Activated T-helper 1 cell treated with anti-CD3 and anti-CD28 coated beads, Interleukin-12 subunit alpha, Interleukin-12 subunit beta, Interleukin-2, Interleukin-4 antibody, amounts not matched to agents 30 ng/mL and 10 ng/mL and 1 ng/mL, durations not matched to agents 14 hours and 24 hours and 36 hours (primary cell): ENCODE measurements at regions not wholly inside any gene's neighbourhood (a gene's known extent, or its start where the extent isn't known, plus 50 kb on each side); places are given as distances from the start of the nearest gene placed in this dataset.
A peak's percentile ranks its signal among the peaks of the same experiment; 100 is the strongest.

Experiments
- DNase-seq: peaks from one replicate; pipeline ENCODE4 v3.0.0; 2021; ENCODE audit warnings: low spot score
- H3K27ac Mint-ChIP-seq: one replicate; pipeline ENCODE4 v1.8.0; 2021; ENCODE audit warnings: mild to moderate bottlenecking, mixed read lengths
- H3K27me3 Mint-ChIP-seq: one replicate; pipeline ENCODE4 v1.8.0; 2022; ENCODE audit warnings: mild to moderate bottlenecking, moderate library complexity, mixed read lengths; ENCODE audit not compliant: insufficient read depth
- H3K36me3 Mint-ChIP-seq: one replicate; pipeline ENCODE4 v1.8.0; 2021; ENCODE audit warnings: low read depth, mixed read lengths
- H3K4me1 Mint-ChIP-seq: one replicate; pipeline ENCODE4 v1.8.0; 2021; ENCODE audit warnings: low read depth, mixed read lengths
- H3K4me3 Mint-ChIP-seq: one replicate; pipeline ENCODE4 v1.8.0; 2021; ENCODE audit warnings: mild to moderate bottlenecking, moderate library complexity, mixed read lengths
- H3K9me3 Mint-ChIP-seq: one replicate; pipeline ENCODE4 v1.8.0; 2021; ENCODE audit warnings: mixed read lengths
- intact Hi-C: fragments of 100-400 bp; cut with micrococcal nuclease; formaldehyde crosslinking; loops from one replicate; pipeline ENCODE4 v1.15.1; 2024

- no peaks in the 10 kb centered on the region for H3K9me3 Mint-ChIP-seq
- intact Hi-C loops, result no loop called here
- peaks cover 2% of the 10 kb centered on the region for H3K27me3 Mint-ChIP-seq
- H3K36me3 Mint-ChIP-seq, result no peaks in the 10 kb centered on the region
- no peak overlapping the region for H3K4me3 Mint-ChIP-seq
- peaks cover 37% of the 10 kb centered on the region for H3K4me1 Mint-ChIP-seq
- H3K27ac Mint-ChIP-seq, result no peak overlapping the region
- DNase-seq, result no peak
Observed at GRCh38 chr9:89917861-89918260, 313.0 kb downstream of the GADD45G start.

GRCh38 chr9:89919171-89919681 lies 314.4 kb downstream of the GADD45G start:
- no peak overlapping the region for H3K27ac Mint-ChIP-seq
- DNase-seq, result peak; percentile 41
- no peaks in the 10 kb centered on the region for H3K9me3 Mint-ChIP-seq
- no peaks in the 10 kb centered on the region for H3K36me3 Mint-ChIP-seq
- H3K4me3 Mint-ChIP-seq, result peak overlapping the region; percentile 16
- H3K27me3 Mint-ChIP-seq, result peaks cover 2% of the 10 kb centered on the region
- intact Hi-C loops, result loop anchor here (1.0 kb wide), 2 partner anchors 183 to 316 kb away; no protein-coding TSS in a partner anchor
- peaks cover 51% of the 10 kb centered on the region for H3K4me1 Mint-ChIP-seq

GRCh38 chr9:89920131-89920530 lies 315.3 kb downstream of the GADD45G start:
- no peaks in the 10 kb centered on the region for H3K9me3 Mint-ChIP-seq

GRCh38 chr9:89920951-89921350 lies 316.1 kb downstream of the GADD45G start:
- no peaks in the 10 kb centered on the region for H3K36me3 Mint-ChIP-seq
- H3K27ac Mint-ChIP-seq, result no peak overlapping the region
- intact Hi-C loops, result loop anchor here (5.0 kb wide), 1 partner anchor 609 kb away; the partner anchor contains the start of gene CKS2
- peaks cover 2% of the 10 kb centered on the region for H3K27me3 Mint-ChIP-seq
- H3K4me1 Mint-ChIP-seq, result peaks cover 62% of the 10 kb centered on the region
- DNase-seq, result no peak
- H3K9me3 Mint-ChIP-seq, result no peaks in the 10 kb centered on the region
- H3K4me3 Mint-ChIP-seq, result no peak overlapping the region

More at GRCh38 chr9:89920131-89920530, 315.3 kb downstream of the GADD45G start:
- H3K4me3 Mint-ChIP-seq, result no peak overlapping the region
- H3K27me3 Mint-ChIP-seq, result peaks cover 2% of the 10 kb centered on the region
- H3K27ac Mint-ChIP-seq, result no peak overlapping the region
- no peak for DNase-seq
- H3K4me1 Mint-ChIP-seq, result peaks cover 58% of the 10 kb centered on the region
- intact Hi-C loops, result loop anchor here (5.0 kb wide), 1 partner anchor 608 kb away; the partner anchor contains the start of gene CKS2
- no peaks in the 10 kb centered on the region for H3K36me3 Mint-ChIP-seq

- no peak for DNase-seq
- Mint-ChIP-seq H3K27me3 (peaks cover 2% of the 10 kb centered on the region), H3K27ac (no peak overlapping the region), H3K4me1 (peaks cover 58% of the 10 kb centered on the region), H3K9me3 (no peaks in the 10 kb centered on the region), H3K4me3 (no peak overlapping the region), H3K36me3 (no peaks in the 10 kb centered on the region)
- intact Hi-C loops, result loop anchor here (5.0 kb wide), 1 partner anchor 610 kb away; the partner anchor contains the start of gene CKS2
Observed at GRCh38 chr9:89922099-89922498, 317.3 kb downstream of the GADD45G start.

GRCh38 chr9:89923174-89923573 lies 318.4 kb downstream of the GADD45G start:
- H3K4me3 Mint-ChIP-seq, result peak overlapping the region; percentile 23
- peaks cover 13% of the 10 kb centered on the region for H3K27me3 Mint-ChIP-seq
- DNase-seq, result no peak
- peaks cover 55% of the 10 kb centered on the region for H3K4me1 Mint-ChIP-seq
- H3K27ac Mint-ChIP-seq, result peak overlapping the region; percentile 89
- no peaks in the 10 kb centered on the region for H3K9me3 Mint-ChIP-seq
- intact Hi-C loops, result loop anchor here (5.0 kb wide), 1 partner anchor 611 kb away; the partner anchor contains the start of gene CKS2
- H3K36me3 Mint-ChIP-seq, result no peaks in the 10 kb centered on the region

- peaks cover 11% of the 10 kb centered on the region for H3K27me3 Mint-ChIP-seq
- intact Hi-C loops, result loop anchor here (1.0 to 5.0 kb wide), 9 partner anchors 17 to 612 kb away; partner anchors contain the start of gene CKS2
- peak overlapping the region; percentile 58 for H3K4me3 Mint-ChIP-seq
- H3K9me3 Mint-ChIP-seq, result no peaks in the 10 kb centered on the region
- peak overlapping the region; percentile 89 for H3K27ac Mint-ChIP-seq
- no peaks in the 10 kb centered on the region for H3K36me3 Mint-ChIP-seq
- peaks cover 51% of the 10 kb centered on the region for H3K4me1 Mint-ChIP-seq
- DNase-seq, result peak; percentile 21
Observed at GRCh38 chr9:89923961-89924504, 319.2 kb downstream of the GADD45G start.

GRCh38 chr9:89924611-89925010 lies 319.8 kb downstream of the GADD45G start:
- peak overlapping the region; percentile 89 for H3K27ac Mint-ChIP-seq
- no peaks in the 10 kb centered on the region for H3K36me3 Mint-ChIP-seq
- peak overlapping the region; percentile 58 for H3K4me3 Mint-ChIP-seq
- H3K9me3 Mint-ChIP-seq, result no peaks in the 10 kb centered on the region
- no peak for DNase-seq
- H3K27me3 Mint-ChIP-seq, result peaks cover 11% of the 10 kb centered on the region
- peaks cover 45% of the 10 kb centered on the region for H3K4me1 Mint-ChIP-seq
- intact Hi-C loops, result loop anchor here (1.0 to 5.0 kb wide), 9 partner anchors 17 to 612 kb away; partner anchors contain the start of gene CKS2

- H3K4me3 Mint-ChIP-seq, result no peak overlapping the region
- intact Hi-C loops, result no loop called here
- H3K36me3 Mint-ChIP-seq, result no peaks in the 10 kb centered on the region
- no peaks in the 10 kb centered on the region for H3K9me3 Mint-ChIP-seq
- no peak for DNase-seq
- peaks cover 47% of the 10 kb centered on the region for H3K4me1 Mint-ChIP-seq
- peaks cover 11% of the 10 kb centered on the region for H3K27me3 Mint-ChIP-seq
- no peak overlapping the region for H3K27ac Mint-ChIP-seq
Observed at GRCh38 chr9:89926167-89926566, 321.4 kb downstream of the GADD45G start.

GRCh38 chr9:89926691-89927220 lies 321.9 kb downstream of the GADD45G start:
- Mint-ChIP-seq H3K4me3 (no peak overlapping the region), H3K4me1 (peaks cover 47% of the 10 kb centered on the region), H3K27me3 (peaks cover 11% of the 10 kb centered on the region), H3K36me3 (no peaks in the 10 kb centered on the region), H3K9me3 (no peaks in the 10 kb centered on the region), H3K27ac (no peak overlapping the region)
- DNase-seq, result no peak
- intact Hi-C loops, result no loop called here

- Mint-ChIP-seq H3K9me3 (no peaks in the 10 kb centered on the region), H3K36me3 (no peaks in the 10 kb centered on the region), H3K27ac (no peak overlapping the region), H3K4me3 (no peak overlapping the region), H3K4me1 (peaks cover 40% of the 10 kb centered on the region), H3K27me3 (peaks cover 11% of the 10 kb centered on the region)
- intact Hi-C loops, result no loop called here
- DNase-seq, result no peak
Observed at GRCh38 chr9:89928106-89928505, 323.3 kb downstream of the GADD45G start.

GRCh38 chr9:89928521-89929275 lies 323.9 kb downstream of the GADD45G start:
- DNase-seq, result no peak
- H3K27ac Mint-ChIP-seq, result no peak overlapping the region
- H3K27me3 Mint-ChIP-seq, result peaks cover 11% of the 10 kb centered on the region
- H3K9me3 Mint-ChIP-seq, result no peaks in the 10 kb centered on the region
- H3K4me1 Mint-ChIP-seq, result peaks cover 34% of the 10 kb centered on the region
- H3K4me3 Mint-ChIP-seq, result no peak overlapping the region
- intact Hi-C loops, result no loop called here
- H3K36me3 Mint-ChIP-seq, result no peaks in the 10 kb centered on the region

- Mint-ChIP-seq H3K27ac (no peak overlapping the region), H3K4me3 (no peak overlapping the region), H3K9me3 (no peaks in the 10 kb centered on the region), H3K4me1 (peaks cover 28% of the 10 kb centered on the region), H3K27me3 (peaks cover 11% of the 10 kb centered on the region), H3K36me3 (no peaks in the 10 kb centered on the region)
- intact Hi-C loops, result no loop called here
- no peak for DNase-seq
Observed at GRCh38 chr9:89929315-89929672, 324.5 kb downstream of the GADD45G start.
